Gastroesophageal sphincter (tissue), 4 donors: ENCODE measurements at regions not wholly inside any gene's neighbourhood (a gene's known extent, or its start where the extent isn't known, plus 50 kb on each side); places are given as distances from the start of the nearest gene placed in this dataset.

ENCODE experiments used
- ATAC-seq: fragments of 150-250 bp; one replicate; pipeline ENCODE4 v1.9.1; 2016; ENCODE audit warnings: mild to moderate bottlenecking, moderate library complexity
- H3K27ac ChIP-seq, 4 donors: fragments of 200-600 bp; sonication (generic) in 3 of 4; 1 replicate in 3 of 4; 2 replicates in 1 of 4; pipeline ENCODE4 v1.5.1; 2016 to 2019
- H3K27me3 ChIP-seq: fragments of 200-600 bp; sonication (generic); one replicate; pipeline ENCODE4 v1.5.1; 2019
- H3K36me3 ChIP-seq, 2 donors: fragments of 200-600 bp; sonication (generic); one replicate each; pipeline ENCODE4 v1.5.1; 2019; ENCODE audit warnings: control low read depth in 1 of 2
- H3K4me1 ChIP-seq, 3 donors: fragments of 200-600 bp; sonication (generic); 1 replicate in 2 of 3; 2 replicates in 1 of 3; pipeline ENCODE4 v1.5.1; 2016 to 2019; ENCODE audit warnings: control low read depth in 2 of 3
- H3K4me3 ChIP-seq, 2 donors: fragments of 200-600 bp; sonication (generic); one replicate each; pipeline ENCODE4 v1.5.1; 2019; ENCODE audit warnings: mild to moderate bottlenecking in 1 of 2, moderate library complexity in 1 of 2
- H3K9me3 ChIP-seq, 3 donors: fragments of 200-600 bp; sonication (generic); one replicate each; pipeline ENCODE4 v1.5.1; 2017 to 2019; ENCODE audit warnings: control low read depth in 2 of 3
- CTCF ChIP-seq, 4 experiments: fragments of 200-600 bp in 2 of 4; fragments of 450-650 bp in 2 of 4; sonication (generic) in 1 of 4; IDR thresholded peaks; one replicate each; pipeline ENCODE4 v1.5.1; 2017 to 2019; ENCODE audit warnings: antibody characterized with exemption in 4 of 4, mild to moderate bottlenecking in 2 of 4, moderate library complexity in 2 of 4
- EP300 ChIP-seq: sonication (generic); formaldehyde crosslinking; IDR thresholded peaks from one replicate; pipeline ENCODE4 v1.6.1; 2017; ENCODE audit warnings: antibody characterized with exemption, mild to moderate bottlenecking
- POLR2A ChIP-seq, 2 donors: fragments of 450-650 bp; IDR thresholded peaks; one replicate each; pipeline ENCODE4 v1.6.1; 2017; ENCODE audit warnings: antibody characterized with exemption in 2 of 2, mild to moderate bottlenecking in 2 of 2, moderate library complexity in 1 of 2
- POLR2AphosphoS5 ChIP-seq: sonication (generic); formaldehyde crosslinking; IDR thresholded peaks from one replicate; pipeline ENCODE4 v1.6.1; 2017; ENCODE audit warnings: antibody characterized with exemption
- WGBS, 2 donors: methylation state at CpG; one replicate each; pipeline ENCODE4 v1.1.5; 2018; ENCODE audit warnings: low coverage in 1 of 2; 5-methylcytosine and 5-hydroxymethylcytosine counted together

- Histone ChIP-seq H3K9me3 (peaks cover 0 to 7% (median 0%) of the 10 kb centered on the region in 3 donors), H3K27me3 (no peaks in the 10 kb centered on the region), H3K36me3 (no peaks in the 10 kb centered on the region), H3K4me3 (no peak overlapping the region), H3K27ac (no peak overlapping the region), H3K4me1 (peaks cover 0 to 4% (median 0%) of the 10 kb centered on the region in 3 donors)
- 68 to 83% methylated on average over 2 of the region's 2 CpGs for WGBS, 2 donors
- ATAC-seq = no peak
- TF ChIP-seq POLR2A (IDR thresholded peaks at IDR 0.05) (no peak), POLR2AphosphoS5 (no peak)
Observed at GRCh38 chr7:88597941-88598425, 161.5 kb upstream of the ZNF804B start.

- Histone ChIP-seq H3K27me3 (no peaks in the 10 kb centered on the region), H3K9me3 (peaks cover 0 to 16% (median 0%) of the 10 kb centered on the region in 3 donors), H3K4me3 (no peak overlapping the region), H3K4me1 (no peaks in the 10 kb centered on the region), H3K36me3 (no peaks in the 10 kb centered on the region), H3K27ac (no peak overlapping the region)
- 80 to 84% methylated on average over 2 of the region's 2 CpGs for WGBS, 2 donors
- TF ChIP-seq POLR2A (IDR thresholded peaks at IDR 0.05) = no peak
- TF ChIP-seq POLR2AphosphoS5 = no peak
- TF ChIP-seq EP300 = no peak
- TF ChIP-seq CTCF (IDR thresholded peaks at IDR 0.05) = no peak
- ATAC-seq = no peak
Observed at GRCh38 chr7:88590963-88591362, 168.5 kb upstream of the ZNF804B start.

- H3K4me3 ChIP-seq = no peak overlapping the region
- no peak for TF ChIP-seq EP300
- no peak for TF ChIP-seq POLR2AphosphoS5
- TF ChIP-seq POLR2A (IDR thresholded peaks at IDR 0.05) = no peak
- no peak for TF ChIP-seq CTCF (IDR thresholded peaks at IDR 0.05)
- ATAC-seq = no peak
- H3K36me3 ChIP-seq = no peaks in the 10 kb centered on the region
- no peaks in the 10 kb centered on the region for H3K4me1 ChIP-seq
- peaks cover 0 to 16% (median 0%) of the 10 kb centered on the region in 3 donors for H3K9me3 ChIP-seq
- H3K27ac ChIP-seq = no peak overlapping the region
- 74 to 86% methylated on average over 1 of the region's 1 CpG for WGBS, 2 donors
- H3K27me3 ChIP-seq = no peaks in the 10 kb centered on the region
Observed at GRCh38 chr7:88589927-88590326, 169.6 kb upstream of the ZNF804B start.

- ATAC-seq = no peak
- Histone ChIP-seq H3K4me1 (no peaks in the 10 kb centered on the region), H3K4me3 (no peak overlapping the region), H3K36me3 (no peaks in the 10 kb centered on the region), H3K9me3 (peaks cover 0 to 5% (median 0%) of the 10 kb centered on the region in 3 donors), H3K27me3 (no peaks in the 10 kb centered on the region), H3K27ac (no peak overlapping the region)
- TF ChIP-seq POLR2A (IDR thresholded peaks at IDR 0.05) = no peak
- no peak for TF ChIP-seq CTCF (IDR thresholded peaks at IDR 0.05)
- TF ChIP-seq POLR2AphosphoS5 = no peak
- no peak for TF ChIP-seq EP300
- 69 to 78% methylated on average over 3 of the region's 3 CpGs for WGBS, 2 donors
Observed at GRCh38 chr7:88586890-88587289, 172.6 kb upstream of the ZNF804B start.

GRCh38 chr7:88586219-88586618, 173.3 kb upstream of the ZNF804B start:
- TF ChIP-seq POLR2A (IDR thresholded peaks at IDR 0.05) (no peak), POLR2AphosphoS5 (no peak), CTCF (IDR thresholded peaks at IDR 0.05) (no peak)
- Histone ChIP-seq H3K27ac (no peak overlapping the region), H3K36me3 (no peaks in the 10 kb centered on the region), H3K4me3 (no peak overlapping the region), H3K9me3 (no peaks in the 10 kb centered on the region), H3K27me3 (no peaks in the 10 kb centered on the region), H3K4me1 (no peaks in the 10 kb centered on the region)
- WGBS, 2 donors = 77 to 85% methylated on average over 1 to 3 of the region's 3 CpGs
- ATAC-seq = no peak
